Progenitor cell of endocrine pancreas (in vitro differentiated cells): ENCODE measurements at regions not wholly inside any gene's neighbourhood (a gene's known extent, or its start where the extent isn't known, plus 50 kb on each side); places are given as distances from the start of the nearest gene placed in this dataset.

Source experiments
- DNase-seq: peaks from one replicate; pipeline ENCODE4 v3.0.0; 2021; ENCODE audit warnings: low spot score; ENCODE audit not compliant: unreplicated experiment
- H3K27ac Mint-ChIP-seq: 2 replicates; pipeline ENCODE4 v1.8.0; 2021; ENCODE audit warnings: mild to moderate bottlenecking, moderate library complexity, mixed read lengths
- H3K27me3 Mint-ChIP-seq: 2 replicates; pipeline ENCODE4 v1.8.0; 2021; ENCODE audit warnings: mixed read lengths
- H3K36me3 Mint-ChIP-seq: 2 replicates; pipeline ENCODE4 v1.8.0; 2022; ENCODE audit warnings: mixed read lengths; ENCODE audit not compliant: insufficient read depth
- H3K4me1 Mint-ChIP-seq: 2 replicates; pipeline ENCODE4 v1.8.0; 2021; ENCODE audit warnings: low read depth, mixed read lengths
- H3K4me3 Mint-ChIP-seq: 2 replicates; pipeline ENCODE4 v1.8.0; 2021; ENCODE audit warnings: low read depth, mild to moderate bottlenecking, moderate library complexity, mixed read lengths
- H3K9me3 Mint-ChIP-seq: 2 replicates; pipeline ENCODE4 v1.8.0; 2021; ENCODE audit warnings: low read depth, mixed read lengths
- CTCF ChIP-seq: fragments of 200-600 bp; sonication (generic); IDR thresholded peaks from one replicate; pipeline ENCODE4 v1.5.0; 2021; ENCODE audit warnings: antibody characterized with exemption, mild to moderate bottlenecking; ENCODE audit not compliant: unreplicated experiment

- Mint-ChIP-seq H3K4me3 (no peak overlapping the region), H3K9me3 (peaks cover 20% of the 10 kb centered on the region), H3K4me1 (peaks cover 6% of the 10 kb centered on the region)
These were observed 279.5 kb downstream of the ETNK1 start for GRCh38 chr12:22904485-22904884.

GRCh38 chr12:22916241-22916640, 291.3 kb downstream of the ETNK1 start:
- TF ChIP-seq CTCF = no peak
- H3K4me3 Mint-ChIP-seq = no peak overlapping the region
- H3K9me3 Mint-ChIP-seq = peaks cover 6% of the 10 kb centered on the region
- H3K4me1 Mint-ChIP-seq = no peaks in the 10 kb centered on the region
- no peaks in the 10 kb centered on the region for H3K36me3 Mint-ChIP-seq
- H3K27me3 Mint-ChIP-seq = no peaks in the 10 kb centered on the region
- no peak for DNase-seq
- no peak overlapping the region for H3K27ac Mint-ChIP-seq

More at GRCh38 chr12:22904485-22904884, 279.5 kb downstream of the ETNK1 start:
- Mint-ChIP-seq H3K27ac (no peak overlapping the region), H3K36me3 (peaks cover 2% of the 10 kb centered on the region), H3K27me3 (no peaks in the 10 kb centered on the region)
- no peak for TF ChIP-seq CTCF
- DNase-seq = no peak

- H3K27me3 Mint-ChIP-seq = no peaks in the 10 kb centered on the region
- no peak for TF ChIP-seq CTCF
- H3K27ac Mint-ChIP-seq = no peak overlapping the region
- H3K4me3 Mint-ChIP-seq = no peak overlapping the region
- peaks cover 6% of the 10 kb centered on the region for H3K9me3 Mint-ChIP-seq
- DNase-seq = no peak
- H3K36me3 Mint-ChIP-seq = no peaks in the 10 kb centered on the region
- no peaks in the 10 kb centered on the region for H3K4me1 Mint-ChIP-seq
These were observed 291.8 kb downstream of the ETNK1 start for GRCh38 chr12:22916815-22917214.

- Mint-ChIP-seq H3K27ac (no peak overlapping the region), H3K9me3 (peaks cover 6% of the 10 kb centered on the region), H3K4me3 (no peak overlapping the region), H3K27me3 (no peaks in the 10 kb centered on the region), H3K36me3 (no peaks in the 10 kb centered on the region), H3K4me1 (peaks cover 9% of the 10 kb centered on the region)
- TF ChIP-seq CTCF = no peak
- DNase-seq = no peak
These were observed 294.9 kb downstream of the ETNK1 start for GRCh38 chr12:22919883-22920282.

GRCh38 chr12:22923768-22924167, 298.8 kb downstream of the ETNK1 start:
- H3K4me1 Mint-ChIP-seq = peaks cover 21% of the 10 kb centered on the region
- DNase-seq = no peak
- no peak overlapping the region for H3K4me3 Mint-ChIP-seq
- no peak for TF ChIP-seq CTCF
- no peaks in the 10 kb centered on the region for H3K27me3 Mint-ChIP-seq
- H3K36me3 Mint-ChIP-seq = no peaks in the 10 kb centered on the region
- H3K27ac Mint-ChIP-seq = no peak overlapping the region
- no peaks in the 10 kb centered on the region for H3K9me3 Mint-ChIP-seq
